ENCODE measurements at regions not wholly inside any gene's neighbourhood (a gene's known extent, or its start where the extent isn't known, plus 50 kb on each side); places are given as distances from the start of the nearest gene placed in this dataset.

- POLR2A ChIA-PET = no interaction called here
- H4K20me1 ChIP-seq (ENCODE audit: insufficient read depth) = no peaks in the 10 kb centered on the region
- TF ChIP-seq ZFX (IDR thresholded peaks at IDR 0.05) (no peak), ZNF274 (IDR thresholded peaks at IDR 0.05; ENCODE audit: low read depth, low read length) (no peak), EZH2 (IDR thresholded peaks at IDR 0.05) (no peak)
- CTCF ChIA-PET = no interaction called here
- H3K27me3 ChIP-seq (ENCODE audit: insufficient read depth, low read length) = no peaks in the 10 kb centered on the region
- H2AFZ ChIP-seq (ENCODE audit: low read depth, low read length, poor library complexity, severe bottlenecking) = no peak overlapping the region
- no peaks in the 10 kb centered on the region for H3K9me2 ChIP-seq (ENCODE audit: insufficient read depth)
- no peak overlapping the region for H3K27ac ChIP-seq (ENCODE audit: low read depth, low read length)
- H3K79me2 ChIP-seq (ENCODE audit: insufficient read depth, low read length) = no peaks in the 10 kb centered on the region
- H3K36me3 ChIP-seq (ENCODE audit: control insufficient read depth in 1 of 2, insufficient read depth in 2 of 2, low read length in 2 of 2) = no peaks in the 10 kb centered on the region
- RAD21 ChIA-PET (ENCODE audit: low non-redundant PET in 1 of 2, low total read pairs in 2 of 2, uncharacterized antibody in 2 of 2, unreplicated experiment in 2 of 2) = no interaction called here
- no peak overlapping the region for H3K9ac ChIP-seq (ENCODE audit: low read length)
- H3K4me2 ChIP-seq (ENCODE audit: low read length) = no peak overlapping the region
- no peak for ATAC-seq
- intact Hi-C loops (cut with micrococcal nuclease) = no loop called here
- BruUV-seq (replicated peaks) = no TSS peak
- no peak overlapping the region for H3K4me3 ChIP-seq (replicated peaks in 1 of 2; ENCODE audit: low read depth in 1 of 2, low read length in 2 of 2)
- no peak for DNase-seq (ENCODE audit: low read depth, low spot score)
- no peaks in the 10 kb centered on the region for H3K9me3 ChIP-seq (ENCODE audit: control insufficient read depth in 1 of 2, insufficient read depth in 1 of 2, low read depth in 1 of 2, low read length in 2 of 2)
- no peaks in the 10 kb centered on the region for H3K4me1 ChIP-seq (ENCODE audit: control insufficient read depth in 1 of 2, insufficient read depth in 2 of 2, low read length in 2 of 2)
These were observed 211.4 kb downstream of the GRIN2B start for GRCh38 chr12:13769966-13770365.

DNA sequence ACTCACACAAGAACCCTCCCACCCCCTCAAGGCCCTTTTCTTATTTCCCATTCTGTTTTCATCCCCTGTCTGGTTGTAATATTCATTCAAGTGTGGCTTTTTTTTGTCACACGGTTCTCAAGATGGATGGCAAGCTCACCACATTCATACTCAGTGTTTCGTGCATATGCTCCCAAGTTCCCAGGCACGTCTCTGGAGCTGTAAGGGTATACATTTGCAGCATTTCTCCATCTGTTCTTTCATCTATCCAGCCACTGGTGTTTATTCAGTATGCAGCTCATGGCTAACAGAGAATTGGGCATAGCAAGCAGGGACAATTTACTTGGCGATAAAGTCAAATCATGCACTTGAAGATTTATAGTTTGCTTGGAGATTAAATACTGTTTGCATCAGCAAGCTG is 212.1 kb downstream of the GRIN2B start:
- Histone ChIP-seq H3K4me1 (ENCODE audit: control insufficient read depth in 1 of 2, insufficient read depth in 2 of 2, low read length in 2 of 2) (no peaks in the 10 kb centered on the region), H3K4me3 (replicated peaks in 1 of 2; ENCODE audit: low read depth in 1 of 2, low read length in 2 of 2) (no peak overlapping the region), H3K79me2 (ENCODE audit: insufficient read depth, low read length) (no peaks in the 10 kb centered on the region), H3K9ac (ENCODE audit: low read length) (no peak overlapping the region), H3K36me3 (ENCODE audit: control insufficient read depth in 1 of 2, insufficient read depth in 2 of 2, low read length in 2 of 2) (no peaks in the 10 kb centered on the region), H3K9me2 (ENCODE audit: insufficient read depth) (no peaks in the 10 kb centered on the region), H4K20me1 (ENCODE audit: insufficient read depth) (no peaks in the 10 kb centered on the region), H3K4me2 (ENCODE audit: low read length) (no peak overlapping the region), H3K9me3 (ENCODE audit: control insufficient read depth in 1 of 2, insufficient read depth in 1 of 2, low read depth in 1 of 2, low read length in 2 of 2) (no peaks in the 10 kb centered on the region), H3K27me3 (ENCODE audit: insufficient read depth, low read length) (no peaks in the 10 kb centered on the region), H2AFZ (ENCODE audit: low read depth, low read length, poor library complexity, severe bottlenecking) (no peak overlapping the region), H3K27ac (ENCODE audit: low read depth, low read length) (no peak overlapping the region)
- DNase-seq (ENCODE audit: low read depth, low spot score) = no peak
- ChIA-PET RAD21 (ENCODE audit: low non-redundant PET in 1 of 2, low total read pairs in 2 of 2, uncharacterized antibody in 2 of 2, unreplicated experiment in 2 of 2) (no interaction called here), CTCF (interaction anchor here (1.3 kb wide), 1 partner anchor 491 kb away, joined by 3 read pairs; no protein-coding TSS in a partner anchor), POLR2A (no interaction called here)
- BruUV-seq (replicated peaks) = no TSS peak
- ATAC-seq = no peak
- intact Hi-C loops (cut with micrococcal nuclease) = no loop called here
- no peak for TF ChIP-seq EZH2phosphoT487 (IDR thresholded peaks at IDR 0.05; ENCODE audit: borderline replicate concordance)

DNA sequence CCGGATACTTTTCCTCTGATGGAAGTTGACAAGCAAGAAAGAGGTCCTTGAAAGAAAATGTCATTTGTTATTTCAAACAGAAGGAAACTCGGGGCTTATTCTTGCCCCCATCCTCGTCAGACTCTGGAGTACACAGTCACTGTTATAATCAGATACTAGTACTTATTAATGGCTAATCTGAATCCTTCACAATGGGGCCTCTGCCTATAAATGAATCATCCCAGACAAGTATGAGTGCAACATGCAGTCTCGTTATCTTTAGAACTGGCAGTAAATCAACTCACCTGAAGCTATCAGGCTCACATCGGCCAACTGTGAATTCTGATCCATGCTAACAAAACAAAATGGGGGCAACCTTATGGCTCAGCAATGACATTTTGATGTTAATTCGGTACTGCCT is 216.7 kb downstream of the GRIN2B start:
- intact Hi-C loops (cut with micrococcal nuclease) = no loop called here
- H3K79me2 ChIP-seq (ENCODE audit: insufficient read depth, low read length) = no peaks in the 10 kb centered on the region
- DNase-seq (ENCODE audit: low read depth, low spot score) (no peak), ATAC-seq (no peak)
- no peak overlapping the region for H3K27ac ChIP-seq (ENCODE audit: low read depth, low read length)
- H3K9ac ChIP-seq (ENCODE audit: low read length) = no peak overlapping the region
- ChIA-PET POLR2A (no interaction called here), RAD21 (ENCODE audit: low non-redundant PET in 1 of 2, low total read pairs in 2 of 2, uncharacterized antibody in 2 of 2, unreplicated experiment in 2 of 2) (no interaction called here), CTCF (no interaction called here)
- H3K27me3 ChIP-seq (ENCODE audit: insufficient read depth, low read length) = no peaks in the 10 kb centered on the region
- no peaks in the 10 kb centered on the region for H3K9me2 ChIP-seq (ENCODE audit: insufficient read depth)
- H3K9me3 ChIP-seq (ENCODE audit: control insufficient read depth in 1 of 2, insufficient read depth in 1 of 2, low read depth in 1 of 2, low read length in 2 of 2) = no peaks in the 10 kb centered on the region
- no peaks in the 10 kb centered on the region for H4K20me1 ChIP-seq (ENCODE audit: insufficient read depth)
- H3K36me3 ChIP-seq (ENCODE audit: control insufficient read depth in 1 of 2, insufficient read depth in 2 of 2, low read length in 2 of 2) = no peaks in the 10 kb centered on the region
- no TSS peak for BruUV-seq (replicated peaks)
- no peaks in the 10 kb centered on the region for H3K4me1 ChIP-seq (ENCODE audit: control insufficient read depth in 1 of 2, insufficient read depth in 2 of 2, low read length in 2 of 2)
- no peak overlapping the region for H3K4me3 ChIP-seq (replicated peaks in 1 of 2; ENCODE audit: low read depth in 1 of 2, low read length in 2 of 2)
- H3K4me2 ChIP-seq (ENCODE audit: low read length) = no peak overlapping the region
- H2AFZ ChIP-seq (ENCODE audit: low read depth, low read length, poor library complexity, severe bottlenecking) = no peak overlapping the region
- TF ChIP-seq RAD21 (IDR thresholded peaks at IDR 0.05; ENCODE audit: low read depth) (no peak), CBX3 (IDR thresholded peaks at IDR 0.05; ENCODE audit: low read depth) (no peak), SIN3A (IDR thresholded peaks at IDR 0.05; ENCODE audit: low read depth) (no peak), POLR2AphosphoS5 (IDR thresholded peaks at IDR 0.05; ENCODE audit: low read depth, low read length) (no peak), EGR1 (IDR thresholded peaks at IDR 0.05; ENCODE audit: low read depth) (no peak), EZH2 (IDR thresholded peaks at IDR 0.05) (no peak), POLR2A (IDR thresholded peaks at IDR 0.05; ENCODE audit: borderline replicate concordance, extremely low read depth, insufficient read depth, insufficient read length) (no peak), EZH2phosphoT487 (IDR thresholded peaks at IDR 0.05; ENCODE audit: borderline replicate concordance) (no peak), SP1 (IDR thresholded peaks at IDR 0.05; ENCODE audit: low read depth) (no peak), ZFX (IDR thresholded peaks at IDR 0.05) (no peak), ELF1 (IDR thresholded peaks at IDR 0.05; ENCODE audit: borderline replicate concordance, low read depth) (no peak), CEBPB (IDR thresholded peaks at IDR 0.05; ENCODE audit: low read depth) (no peak), SRF (IDR thresholded peaks at IDR 0.05; ENCODE audit: low read depth) (no peak)
- TF ChIP-seq, protein P1, sequence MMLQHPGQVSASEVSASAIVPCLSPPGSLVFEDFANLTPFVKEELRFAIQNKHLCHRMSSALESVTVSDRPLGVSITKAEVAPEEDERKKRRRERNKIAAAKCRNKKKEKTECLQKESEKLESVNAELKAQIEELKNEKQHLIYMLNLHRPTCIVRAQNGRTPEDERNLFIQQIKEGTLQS (IDR thresholded peaks at IDR 0.05) = no peak
- TF ChIP-seq, protein P2, sequence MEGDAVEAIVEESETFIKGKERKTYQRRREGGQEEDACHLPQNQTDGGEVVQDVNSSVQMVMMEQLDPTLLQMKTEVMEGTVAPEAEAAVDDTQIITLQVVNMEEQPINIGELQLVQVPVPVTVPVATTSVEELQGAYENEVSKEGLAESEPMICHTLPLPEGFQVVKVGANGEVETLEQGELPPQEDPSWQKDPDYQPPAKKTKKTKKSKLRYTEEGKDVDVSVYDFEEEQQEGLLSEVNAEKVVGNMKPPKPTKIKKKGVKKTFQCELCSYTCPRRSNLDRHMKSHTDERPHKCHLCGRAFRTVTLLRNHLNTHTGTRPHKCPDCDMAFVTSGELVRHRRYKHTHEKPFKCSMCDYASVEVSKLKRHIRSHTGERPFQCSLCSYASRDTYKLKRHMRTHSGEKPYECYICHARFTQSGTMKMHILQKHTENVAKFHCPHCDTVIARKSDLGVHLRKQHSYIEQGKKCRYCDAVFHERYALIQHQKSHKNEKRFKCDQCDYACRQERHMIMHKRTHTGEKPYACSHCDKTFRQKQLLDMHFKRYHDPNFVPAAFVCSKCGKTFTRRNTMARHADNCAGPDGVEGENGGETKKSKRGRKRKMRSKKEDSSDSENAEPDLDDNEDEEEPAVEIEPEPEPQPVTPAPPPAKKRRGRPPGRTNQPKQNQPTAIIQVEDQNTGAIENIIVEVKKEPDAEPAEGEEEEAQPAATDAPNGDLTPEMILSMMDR (IDR thresholded peaks at IDR 0.05 in 2 of 3, conservative IDR thresholded peaks at IDR 0.05 in 1 of 3; ENCODE audit: borderline replicate concordance in 1 of 3, insufficient read depth in 1 of 3, low read depth in 2 of 3, low read length in 2 of 3) = no peak

All from HCT116 (cell line).